AG04450 (cell line): ENCODE measurements at regions not wholly inside any gene's neighbourhood (a gene's known extent, or its start where the extent isn't known, plus 50 kb on each side); places are given as distances from the start of the nearest gene placed in this dataset.

Experiments
- CTCF ChIA-PET: fragments of 300-600, 350-600 bp; formaldehyde crosslinking; extraction: SDS; loops from one replicate; lab custom pipeline; 2022; ENCODE audit warnings: antibody characterized with exemption, inconsistent platforms; lab: Charles Lee
- POLR2A ChIA-PET: fragments of 350-600 bp; formaldehyde crosslinking; extraction: SDS; loops from one replicate; lab custom pipeline; 2021; ENCODE audit warnings: antibody characterized with exemption, inconsistent platforms; lab: Yijun Ruan, JAX
- DNase-seq: peaks from one replicate; pipeline ENCODE4 v3.0.0-alpha.2; 2011; ENCODE audit warnings: low read depth, low spot score
- H3K27ac ChIP-seq: one replicate; pipeline ENCODE4 v1.5.1; 2012; ENCODE audit warnings: low read depth, low read length, control low read depth
- H3K27me3 ChIP-seq: one replicate; pipeline ENCODE4 v1.6.0; 2012; ENCODE audit warnings: low read length; ENCODE audit not compliant: control insufficient read depth, insufficient read depth
- H3K4me3 ChIP-seq: 2 replicates; pipeline ENCODE4 v1.5.1; 2011; ENCODE audit warnings: mild to moderate bottlenecking, low read depth, low read length, control low read depth
- H3K9me3 ChIP-seq: 2 replicates; pipeline ENCODE4 v1.5.1; 2012; ENCODE audit warnings: low read length; ENCODE audit not compliant: control insufficient read depth, insufficient read depth
- CTCF ChIP-seq: IDR thresholded peaks from 2 replicates; pipeline ENCODE4 v1.5.1; 2011; ENCODE audit warnings: low read depth, low read length, control low read depth, inconsistent platforms

GRCh38 chr20:47861116-47861515 is 75.8 kb upstream of the SULF2 start:
- no peak for TF ChIP-seq CTCF
- POLR2A ChIA-PET = no interaction called here
- H3K4me3 ChIP-seq = no peak overlapping the region
- DNase-seq = no peak
- CTCF ChIA-PET = interaction anchor here (1.1 kb wide), 1 partner anchor 760 kb away, joined by 6 read pairs; no protein-coding TSS in a partner anchor
- no peak overlapping the region for H3K27ac ChIP-seq
- no peaks in the 10 kb centered on the region; the same call in 1 of the 2 replicates for H3K9me3 ChIP-seq
- peaks cover 2% of the 10 kb centered on the region for H3K27me3 ChIP-seq

- no peak for DNase-seq
- H3K27ac ChIP-seq = no peak overlapping the region
- ChIA-PET CTCF (interaction anchor here (1.1 kb wide), 1 partner anchor 760 kb away, joined by 6 read pairs; no protein-coding TSS in a partner anchor), POLR2A (no interaction called here)
- peaks cover 2% of the 10 kb centered on the region for H3K27me3 ChIP-seq
- TF ChIP-seq CTCF = no peak
- H3K9me3 ChIP-seq = no peaks in the 10 kb centered on the region; the same call in 1 of the 2 replicates
- H3K4me3 ChIP-seq = no peak overlapping the region
Observed at GRCh38 chr20:47860049-47860830, 75.0 kb upstream of the SULF2 start.

GRCh38 chr20:47859278-47859677 is 74.0 kb upstream of the SULF2 start:
- ChIA-PET POLR2A (no interaction called here), CTCF (no interaction called here)
- H3K27me3 ChIP-seq = peaks cover 2% of the 10 kb centered on the region
- no peak overlapping the region for H3K27ac ChIP-seq
- H3K4me3 ChIP-seq = no peak overlapping the region
- DNase-seq = no peak
- no peak for TF ChIP-seq CTCF
- H3K9me3 ChIP-seq = no peaks in the 10 kb centered on the region; the same call in 1 of the 2 replicates

GRCh38 chr20:47857569-47858464 is 72.5 kb upstream of the SULF2 start:
- DNase-seq = no peak
- peaks cover 2% of the 10 kb centered on the region for H3K27me3 ChIP-seq
- H3K9me3 ChIP-seq = no peaks in the 10 kb centered on the region; the same call in 1 of the 2 replicates
- POLR2A ChIA-PET = no interaction called here
- no peak overlapping the region for H3K27ac ChIP-seq
- CTCF ChIA-PET = no interaction called here
- TF ChIP-seq CTCF = no peak
- no peak overlapping the region for H3K4me3 ChIP-seq

- Histone ChIP-seq H3K27me3 (peaks cover 2% of the 10 kb centered on the region), H3K4me3 (no peak overlapping the region), H3K27ac (no peak overlapping the region), H3K9me3 (no peaks in the 10 kb centered on the region; the same call in 1 of the 2 replicates)
- ChIA-PET POLR2A (no interaction called here), CTCF (no interaction called here)
- TF ChIP-seq CTCF = no peak
- no peak for DNase-seq
Observed at GRCh38 chr20:47857187-47857568, 71.9 kb upstream of the SULF2 start.
